HFFc6 (cell line): ENCODE measurements at regions not wholly inside any gene's neighbourhood (a gene's known extent, or its start where the extent isn't known, plus 50 kb on each side); places are given as distances from the start of the nearest gene placed in this dataset.

Source experiments
- DNase-seq: peaks from one replicate; pipeline ENCODE4 v3.0.0-alpha.2; 2018
- H3K27ac Mint-ChIP-seq: 2 replicates; pipeline ENCODE4 v1.8.0; 2020; ENCODE audit warnings: mild to moderate bottlenecking, mixed read lengths
- H3K27me3 Mint-ChIP-seq: 2 replicates; pipeline ENCODE4 v1.8.0; 2021; ENCODE audit warnings: mild to moderate bottlenecking, moderate library complexity, mixed read lengths; ENCODE audit not compliant: insufficient read depth
- H3K36me3 Mint-ChIP-seq: 2 replicates; pipeline ENCODE4 v1.8.0; 2021; ENCODE audit warnings: low read depth, mixed read lengths
- H3K4me1 Mint-ChIP-seq: 2 replicates; pipeline ENCODE4 v1.8.0; 2020; ENCODE audit warnings: low read depth, mixed read lengths
- H3K4me3 Mint-ChIP-seq: 2 replicates; pipeline ENCODE4 v1.8.0; 2020; ENCODE audit warnings: mild to moderate bottlenecking, moderate library complexity, mixed read lengths
- H3K9me3 Mint-ChIP-seq: 2 replicates; pipeline ENCODE4 v1.8.0; 2020; ENCODE audit warnings: mild to moderate bottlenecking, mixed read lengths
- TF ChIP-seq, protein P1 (sequence below): fragments of 200-600 bp; sonication (generic); IDR thresholded peaks from 2 replicates; pipeline ENCODE4 v1.5.0; 2021; ENCODE audit warnings: antibody characterized with exemption, mild to moderate bottlenecking

GRCh38 chr15:62805502-62805901 is 237.0 kb upstream of the TPM1 start:
- Mint-ChIP-seq H3K4me1 (peaks cover 16% of the 10 kb centered on the region), H3K4me3 (no peak overlapping the region), H3K27ac (no peak overlapping the region), H3K36me3 (peaks cover 14% of the 10 kb centered on the region), H3K9me3 (no peaks in the 10 kb centered on the region), H3K27me3 (no peaks in the 10 kb centered on the region; the same call in none of the 2 replicates)
- TF ChIP-seq, protein P1, sequence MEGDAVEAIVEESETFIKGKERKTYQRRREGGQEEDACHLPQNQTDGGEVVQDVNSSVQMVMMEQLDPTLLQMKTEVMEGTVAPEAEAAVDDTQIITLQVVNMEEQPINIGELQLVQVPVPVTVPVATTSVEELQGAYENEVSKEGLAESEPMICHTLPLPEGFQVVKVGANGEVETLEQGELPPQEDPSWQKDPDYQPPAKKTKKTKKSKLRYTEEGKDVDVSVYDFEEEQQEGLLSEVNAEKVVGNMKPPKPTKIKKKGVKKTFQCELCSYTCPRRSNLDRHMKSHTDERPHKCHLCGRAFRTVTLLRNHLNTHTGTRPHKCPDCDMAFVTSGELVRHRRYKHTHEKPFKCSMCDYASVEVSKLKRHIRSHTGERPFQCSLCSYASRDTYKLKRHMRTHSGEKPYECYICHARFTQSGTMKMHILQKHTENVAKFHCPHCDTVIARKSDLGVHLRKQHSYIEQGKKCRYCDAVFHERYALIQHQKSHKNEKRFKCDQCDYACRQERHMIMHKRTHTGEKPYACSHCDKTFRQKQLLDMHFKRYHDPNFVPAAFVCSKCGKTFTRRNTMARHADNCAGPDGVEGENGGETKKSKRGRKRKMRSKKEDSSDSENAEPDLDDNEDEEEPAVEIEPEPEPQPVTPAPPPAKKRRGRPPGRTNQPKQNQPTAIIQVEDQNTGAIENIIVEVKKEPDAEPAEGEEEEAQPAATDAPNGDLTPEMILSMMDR: no peak
- DNase-seq: no peak

DNA sequence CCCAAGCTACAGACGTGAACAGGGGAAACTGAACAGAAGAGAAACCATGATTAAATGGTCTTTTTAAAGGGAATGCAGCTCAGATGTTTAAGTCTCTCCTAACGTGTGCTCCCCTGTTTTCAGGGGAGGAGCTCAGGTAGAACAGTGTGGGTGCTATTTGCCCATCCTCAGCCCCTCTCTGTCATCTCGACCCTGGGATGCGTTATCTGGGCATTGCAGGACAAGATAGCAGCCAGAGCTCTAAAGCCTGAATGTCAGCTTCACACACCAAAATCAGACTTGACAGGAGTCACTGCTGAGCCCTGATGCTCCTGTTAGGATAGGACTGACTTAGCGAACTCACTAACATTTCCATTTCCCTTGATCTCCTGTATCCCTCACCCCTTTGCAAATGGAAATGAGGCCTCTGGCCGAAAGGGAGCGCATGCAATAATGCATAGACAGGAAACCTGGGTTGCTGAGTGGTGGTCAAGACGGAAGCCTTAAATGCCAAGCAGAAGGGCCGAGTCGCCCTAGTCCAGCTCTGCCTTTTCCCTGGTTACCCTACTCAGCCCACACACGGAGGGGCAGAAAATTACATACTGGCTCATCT is 234.9 kb upstream of the TPM1 start:
- Mint-ChIP-seq H3K4me1 (peaks cover 21% of the 10 kb centered on the region), H3K27ac (no peak overlapping the region), H3K36me3 (peaks cover 21% of the 10 kb centered on the region), H3K4me3 (no peak overlapping the region), H3K27me3 (no peaks in the 10 kb centered on the region; the same call in none of the 2 replicates), H3K9me3 (no peaks in the 10 kb centered on the region)
- TF ChIP-seq, protein P1: no peak
- DNase-seq: no peak

DNA sequence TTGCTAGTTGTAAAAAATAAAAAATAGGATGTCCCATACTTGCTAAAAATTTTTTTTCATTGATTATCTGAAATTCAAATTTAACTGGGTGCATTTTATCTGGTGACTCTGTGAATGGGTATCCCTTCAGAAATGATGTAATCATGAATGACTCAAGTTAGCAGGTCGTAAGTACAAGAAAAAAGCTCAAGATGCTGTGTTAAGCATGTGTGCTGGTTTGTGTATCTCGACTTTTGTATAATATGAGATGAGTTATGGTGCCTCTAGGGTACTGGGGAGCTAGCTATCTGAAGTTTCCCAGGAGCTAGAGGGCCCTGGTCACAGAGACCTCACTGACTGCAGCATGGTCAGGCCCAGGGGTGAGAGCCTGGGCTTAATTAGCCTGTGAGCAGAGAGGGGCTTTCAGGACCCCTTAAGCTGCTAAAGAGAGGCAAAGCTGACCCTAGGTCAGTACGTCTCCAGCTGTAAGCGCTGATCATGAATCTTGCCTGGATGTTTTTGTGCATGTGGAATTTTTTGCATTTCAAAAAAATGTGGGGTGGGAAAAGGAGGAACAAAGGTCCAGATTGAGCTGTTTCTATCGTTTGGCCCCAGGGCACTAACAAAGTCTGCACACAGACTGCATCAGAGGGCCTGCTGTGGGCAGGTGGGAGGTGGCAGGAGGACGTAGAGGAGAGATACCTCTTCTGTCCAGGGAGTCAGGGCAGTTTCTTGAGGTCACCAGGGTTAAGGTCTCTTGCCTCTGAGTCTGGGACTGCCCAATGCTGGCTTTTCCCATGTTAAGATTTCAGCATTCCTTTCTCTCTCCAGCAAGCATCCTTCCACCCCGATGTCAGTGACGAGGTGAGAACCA is 233.2 kb upstream of the TPM1 start:
- DNase-seq: peak; percentile 64
- peaks cover 21% of the 10 kb centered on the region for H3K36me3 Mint-ChIP-seq
- H3K4me1 Mint-ChIP-seq: peaks cover 21% of the 10 kb centered on the region
- H3K4me3 Mint-ChIP-seq: no peak overlapping the region
- peaks cover 2% of the 10 kb centered on the region for H3K27me3 Mint-ChIP-seq
- H3K9me3 Mint-ChIP-seq: no peaks in the 10 kb centered on the region
- TF ChIP-seq, protein P1: no peak
- H3K27ac Mint-ChIP-seq: peak overlapping the region; percentile 22

- H3K9me3 Mint-ChIP-seq: no peaks in the 10 kb centered on the region
- H3K27ac Mint-ChIP-seq: no peak overlapping the region; the same call in 1 of the 2 replicates
- H3K4me1 Mint-ChIP-seq: peaks cover 21% of the 10 kb centered on the region
- no peak overlapping the region for H3K4me3 Mint-ChIP-seq
- H3K27me3 Mint-ChIP-seq: peaks cover 2% of the 10 kb centered on the region; the same call in 1 of the 2 replicates
- H3K36me3 Mint-ChIP-seq: peaks cover 21% of the 10 kb centered on the region
- DNase-seq: no peak
- TF ChIP-seq, protein P1: no peak
Observed at GRCh38 chr15:62809968-62810260, 232.6 kb upstream of the TPM1 start.

DNA sequence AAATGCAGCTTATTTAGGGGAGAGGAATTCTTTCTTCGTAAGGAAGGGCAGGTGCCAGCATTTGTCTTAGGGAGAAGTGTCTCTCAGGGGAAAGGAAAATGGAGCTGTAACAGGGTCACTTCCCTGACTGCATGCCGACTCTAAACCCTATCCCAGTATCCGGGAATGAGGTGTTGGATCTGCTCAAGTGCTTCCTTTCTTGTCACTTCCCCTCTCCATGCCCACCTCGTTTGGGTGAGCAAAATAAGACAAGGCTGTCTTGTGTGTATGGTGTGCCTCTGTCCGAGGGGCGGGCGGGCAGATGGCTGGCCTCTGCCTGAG is 230.1 kb upstream of the TPM1 start:
- no peak overlapping the region for H3K4me3 Mint-ChIP-seq
- peaks cover 27% of the 10 kb centered on the region for H3K4me1 Mint-ChIP-seq
- TF ChIP-seq, protein P1: no peak
- no peaks in the 10 kb centered on the region for H3K9me3 Mint-ChIP-seq
- H3K36me3 Mint-ChIP-seq: peaks cover 26% of the 10 kb centered on the region
- 0 out of 2 replicates have a peak, but pooled peaks cover 2% of the 10 kb centered on the region for H3K27me3 Mint-ChIP-seq
- no peak overlapping the region for H3K27ac Mint-ChIP-seq
- no peak for DNase-seq
